HCT116 (cell line): ENCODE measurements at regions not wholly inside any gene's neighbourhood (a gene's known extent, or its start where the extent isn't known, plus 50 kb on each side); places are given as distances from the start of the nearest gene placed in this dataset.

Source experiments
- ATAC-seq: fragments of 200-7000 bp; cut with Tn5 transposase; 2 replicates; pipeline ENCODE4 v1.9.1; 2020; ENCODE audit warnings: mild to moderate bottlenecking, moderate library complexity
- BruUV-seq: library from RNA; stranded (reverse); fragments of 400-500 nt; replicated peaks from 2 replicates; lab custom pipeline; 2021; lab: Mats Ljungman, UMichigan
- CTCF ChIA-PET: fragments of 300-600 bp; sonication (Branson Sonifier 250); formaldehyde crosslinking; loops from one replicate; lab custom pipeline; 2021; ENCODE audit warnings: antibody characterized with exemption; lab: Charles Lee
- POLR2A ChIA-PET: fragments of 300-600, 350-600 bp; sonication (Branson Sonifier 250); formaldehyde crosslinking; loops from one replicate; lab custom pipeline; 2021; ENCODE audit warnings: antibody characterized with exemption; lab: Charles Lee
- RAD21 ChIA-PET, 2 experiments: fragments of 300-600 bp; sonication (Branson Sonifier 250); formaldehyde crosslinking; loops; one replicate each; lab custom pipeline; 2023; ENCODE audit warnings: low total read pairs in 2 of 2; ENCODE audit not compliant: uncharacterized antibody in 2 of 2, unreplicated experiment in 2 of 2, low non-redundant PET in 1 of 2; lab: Charles Lee
- DNase-seq: peaks from one replicate; pipeline ENCODE4 v3.0.0-alpha.2; 2010; ENCODE audit warnings: low read depth, low spot score
- H2AFZ ChIP-seq: fragments of 200-600 bp; shearing (Covaris generic), sonication (generic); 2 replicates; pipeline ENCODE4 v1.6.1; 2017; ENCODE audit warnings: low read depth, mixed run types, mixed read lengths, antibody characterized with exemption, low read length; ENCODE audit not compliant: poor library complexity, severe bottlenecking
- H3K27ac ChIP-seq: 2 replicates; pipeline ENCODE4 v1.5.1; 2012; ENCODE audit warnings: low read depth, low read length
- H3K27me3 ChIP-seq: fragments of 200-600 bp; sonication (generic); 2 replicates; pipeline ENCODE4 v1.6.1; 2016; ENCODE audit warnings: mixed run types, low read length, mixed read lengths; ENCODE audit not compliant: insufficient read depth
- H3K36me3 ChIP-seq, 2 experiments: fragments of 200-500 bp in 1 of 2; fragments of 200-600 bp in 1 of 2; sonication (Bioruptor generic) in 1 of 2; sonication (generic) in 1 of 2; 2 replicates each; pipeline versions ENCODE4 v1.5.1 to v1.6.1; 2014 to 2016; ENCODE audit warnings: low read length in 2 of 2, inconsistent platforms in 1 of 2, mixed read lengths in 1 of 2, mixed run types in 1 of 2; ENCODE audit not compliant: insufficient read depth in 2 of 2, control insufficient read depth in 1 of 2
- H3K4me1 ChIP-seq, 2 experiments: fragments of 200-600 bp in 1 of 2; sonication (generic) in 1 of 2; 2 replicates each; pipeline versions ENCODE4 v1.5.1 to v1.6.1; 2012 to 2017; ENCODE audit warnings: low read length in 2 of 2, inconsistent platforms in 1 of 2, mild to moderate bottlenecking in 1 of 2, mixed read lengths in 1 of 2, mixed run types in 1 of 2, moderate library complexity in 1 of 2; ENCODE audit not compliant: insufficient read depth in 2 of 2, control insufficient read depth in 1 of 2
- H3K4me2 ChIP-seq: fragments of 200-600 bp; sonication (generic); 2 replicates; pipeline ENCODE4 v1.6.1; 2017; ENCODE audit warnings: mixed run types, low read length, mixed read lengths
- H3K4me3 ChIP-seq, 2 experiments: fragments of 200-600 bp in 1 of 2; sonication (generic) in 1 of 2; replicated peaks in 1 of 2; 2 replicates each; pipeline ENCODE4 v1.5.1; 2011 to 2016; ENCODE audit warnings: low read length in 2 of 2, control low read depth in 1 of 2, low read depth in 1 of 2, mild to moderate bottlenecking in 1 of 2, mixed read lengths in 1 of 2, mixed run types in 1 of 2
- H3K79me2 ChIP-seq: fragments of 200-600 bp; sonication (generic); 2 replicates; pipeline ENCODE4 v1.6.1; 2017; ENCODE audit warnings: mild to moderate bottlenecking, mixed run types, low read length, moderate library complexity, mixed read lengths; ENCODE audit not compliant: insufficient read depth
- H3K9ac ChIP-seq: fragments of 200-600 bp; sonication (generic); 2 replicates; pipeline ENCODE4 v1.6.1; 2016; ENCODE audit warnings: low read length, mixed read lengths
- H3K9me2 ChIP-seq: fragments of 200-600 bp; sonication (generic), shearing (Covaris generic); 2 replicates; pipeline ENCODE4 v1.6.1; 2017; ENCODE audit warnings: mixed run types, mild to moderate bottlenecking, moderate library complexity; ENCODE audit not compliant: insufficient read depth
- H3K9me3 ChIP-seq, 2 experiments: fragments of 200-500 bp in 1 of 2; fragments of 200-600 bp in 1 of 2; sonication (Bioruptor generic) in 1 of 2; sonication (generic) in 1 of 2; 2 replicates each; pipeline ENCODE4 v1.6.1; 2014 to 2017; ENCODE audit warnings: low read length in 2 of 2, mixed read lengths in 2 of 2, inconsistent platforms in 1 of 2, low read depth in 1 of 2, mild to moderate bottlenecking in 1 of 2, mixed run types in 1 of 2, moderate library complexity in 1 of 2; ENCODE audit not compliant: control insufficient read depth in 1 of 2, insufficient read depth in 1 of 2
- H4K20me1 ChIP-seq: fragments of 200-600 bp; sonication (generic), shearing (Covaris generic); 2 replicates; pipeline ENCODE4 v1.6.1; 2017; ENCODE audit warnings: mixed run types, mild to moderate bottlenecking, moderate library complexity; ENCODE audit not compliant: insufficient read depth
- CEBPB ChIP-seq: IDR thresholded peaks from 2 replicates; pipeline ENCODE4 v1.6.1; 2012; ENCODE audit warnings: low read depth
- EGR1 ChIP-seq: IDR thresholded peaks from 2 replicates; pipeline ENCODE4 v1.6.1; 2012; ENCODE audit warnings: low read depth
- EZH2phosphoT487 ChIP-seq: fragments of 200-600 bp; IDR thresholded peaks from 2 replicates; pipeline ENCODE4 v1.6.1; 2018; ENCODE audit warnings: antibody characterized with exemption, borderline replicate concordance
- FOSL1 ChIP-seq: IDR thresholded peaks from 2 replicates; pipeline ENCODE4 v1.6.1; 2012; ENCODE audit warnings: low read depth
- POLR2A ChIP-seq: IDR thresholded peaks from 2 replicates; pipeline ENCODE4 v1.7.0; 2011; ENCODE audit warnings: borderline replicate concordance; ENCODE audit not compliant: insufficient read depth, insufficient read length; ENCODE audit errors: extremely low read depth
- POLR2AphosphoS5 ChIP-seq: IDR thresholded peaks from 2 replicates; pipeline ENCODE4 v1.6.1; 2011; ENCODE audit warnings: mild to moderate bottlenecking, low read depth, low read length, moderate library complexity
- SIN3A ChIP-seq: IDR thresholded peaks from 2 replicates; pipeline ENCODE4 v1.6.1; 2012; ENCODE audit warnings: low read depth
- SRF ChIP-seq: IDR thresholded peaks from 2 replicates; pipeline ENCODE4 v1.6.1; 2012; ENCODE audit warnings: low read depth
- TCF7L2 ChIP-seq: IDR thresholded peaks from 2 replicates; pipeline ENCODE4 v1.7.0; 2011; ENCODE audit warnings: borderline replicate concordance, inconsistent platforms; ENCODE audit not compliant: insufficient read depth, insufficient read length; ENCODE audit errors: extremely low read depth
- YY1 ChIP-seq: IDR thresholded peaks from 2 replicates; pipeline ENCODE4 v1.6.1; 2011; ENCODE audit warnings: low read length, low read depth, moderate library complexity, mild to moderate bottlenecking; ENCODE audit not compliant: insufficient replicate concordance; ENCODE audit errors: extremely low read depth
- intact Hi-C: fragments of 100-400 bp; cut with micrococcal nuclease; formaldehyde crosslinking; loops from 2 replicates; pipeline ENCODE4 v1.10.0; 2022
- TF ChIP-seq, protein P1 (sequence below): IDR thresholded peaks from 2 replicates; pipeline ENCODE4 v1.6.1; 2012; ENCODE audit warnings: low read depth

DNA sequence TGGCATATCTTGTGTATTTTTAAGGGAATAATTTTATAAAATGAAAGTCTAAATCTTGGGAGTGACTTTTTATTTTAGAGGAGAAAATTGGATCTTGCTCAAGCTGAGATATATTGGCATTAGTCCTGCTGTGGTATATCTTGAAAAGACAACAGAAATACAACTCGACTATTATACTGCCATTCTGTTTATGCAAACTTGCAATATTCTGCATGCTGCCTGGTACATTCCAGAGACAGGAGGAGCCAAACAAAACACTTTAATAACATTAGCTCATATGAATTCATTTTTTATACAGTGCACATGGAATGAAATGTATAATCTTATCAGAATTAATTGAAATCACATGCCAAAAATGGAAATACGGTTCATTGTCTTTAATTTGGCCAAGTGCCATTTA is 176.0 kb upstream of the NRIP1 start:
- no peak overlapping the region for H3K9ac ChIP-seq
- H4K20me1 ChIP-seq, result no peaks in the 10 kb centered on the region
- no peak overlapping the region for H3K4me3 ChIP-seq
- ChIA-PET POLR2A (no interaction called here), RAD21 (no interaction called here), CTCF (no interaction called here)
- DNase-seq (no peak), ATAC-seq (no peak)
- H3K36me3 ChIP-seq, result no peaks in the 10 kb centered on the region
- intact Hi-C loops, result no loop called here
- BruUV-seq, result no TSS peak
- H3K9me3 ChIP-seq, result no peaks in the 10 kb centered on the region
- no peak overlapping the region for H3K27ac ChIP-seq
- TF ChIP-seq SRF (no peak), YY1 (no peak), CEBPB (no peak), EZH2phosphoT487 (no peak), EGR1 (no peak), SIN3A (no peak), POLR2A (no peak), POLR2AphosphoS5 (no peak), TCF7L2 (no peak), FOSL1 (no peak)
- TF ChIP-seq, protein P1, sequence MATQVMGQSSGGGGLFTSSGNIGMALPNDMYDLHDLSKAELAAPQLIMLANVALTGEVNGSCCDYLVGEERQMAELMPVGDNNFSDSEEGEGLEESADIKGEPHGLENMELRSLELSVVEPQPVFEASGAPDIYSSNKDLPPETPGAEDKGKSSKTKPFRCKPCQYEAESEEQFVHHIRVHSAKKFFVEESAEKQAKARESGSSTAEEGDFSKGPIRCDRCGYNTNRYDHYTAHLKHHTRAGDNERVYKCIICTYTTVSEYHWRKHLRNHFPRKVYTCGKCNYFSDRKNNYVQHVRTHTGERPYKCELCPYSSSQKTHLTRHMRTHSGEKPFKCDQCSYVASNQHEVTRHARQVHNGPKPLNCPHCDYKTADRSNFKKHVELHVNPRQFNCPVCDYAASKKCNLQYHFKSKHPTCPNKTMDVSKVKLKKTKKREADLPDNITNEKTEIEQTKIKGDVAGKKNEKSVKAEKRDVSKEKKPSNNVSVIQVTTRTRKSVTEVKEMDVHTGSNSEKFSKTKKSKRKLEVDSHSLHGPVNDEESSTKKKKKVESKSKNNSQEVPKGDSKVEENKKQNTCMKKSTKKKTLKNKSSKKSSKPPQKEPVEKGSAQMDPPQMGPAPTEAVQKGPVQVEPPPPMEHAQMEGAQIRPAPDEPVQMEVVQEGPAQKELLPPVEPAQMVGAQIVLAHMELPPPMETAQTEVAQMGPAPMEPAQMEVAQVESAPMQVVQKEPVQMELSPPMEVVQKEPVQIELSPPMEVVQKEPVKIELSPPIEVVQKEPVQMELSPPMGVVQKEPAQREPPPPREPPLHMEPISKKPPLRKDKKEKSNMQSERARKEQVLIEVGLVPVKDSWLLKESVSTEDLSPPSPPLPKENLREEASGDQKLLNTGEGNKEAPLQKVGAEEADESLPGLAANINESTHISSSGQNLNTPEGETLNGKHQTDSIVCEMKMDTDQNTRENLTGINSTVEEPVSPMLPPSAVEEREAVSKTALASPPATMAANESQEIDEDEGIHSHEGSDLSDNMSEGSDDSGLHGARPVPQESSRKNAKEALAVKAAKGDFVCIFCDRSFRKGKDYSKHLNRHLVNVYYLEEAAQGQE, result no peak
- H2AFZ ChIP-seq, result no peak overlapping the region
- H3K4me1 ChIP-seq, result no peaks in the 10 kb centered on the region
- H3K4me2 ChIP-seq, result no peak overlapping the region
- no peaks in the 10 kb centered on the region for H3K27me3 ChIP-seq
- H3K79me2 ChIP-seq, result no peaks in the 10 kb centered on the region
- no peaks in the 10 kb centered on the region for H3K9me2 ChIP-seq
